ENCODE measurements at regions not wholly inside any gene's neighbourhood (a gene's known extent, or its start where the extent isn't known, plus 50 kb on each side); places are given as distances from the start of the nearest gene placed in this dataset.

- TF ChIP-seq POLR2A (IDR thresholded peaks at IDR 0.05) (no peak), CTCF (IDR thresholded peaks at IDR 0.05) (no peak)
Observed at GRCh38 chr22:46031965-46032851, 55.2 kb upstream of the WNT7B start.

Measured in gastroesophageal sphincter (tissue), 3 donors.